Posterior cingulate gyrus (tissue), 11 donors: ENCODE measurements at regions not wholly inside any gene's neighbourhood (a gene's known extent, or its start where the extent isn't known, plus 50 kb on each side); places are given as distances from the start of the nearest gene placed in this dataset.

Source experiments
- DNase-seq, 10 donors: peaks; one replicate each; pipeline versions ENCODE4 v3.0.0 to v3.0.0-alpha.2; 2020 to 2021; ENCODE audit warnings: mixed read lengths in 3 of 10
- intact Hi-C: fragments of 100-400 bp; cut with DNase I; formaldehyde crosslinking; loops from one replicate; pipeline ENCODE4 v1.15.1; 2023

DNA sequence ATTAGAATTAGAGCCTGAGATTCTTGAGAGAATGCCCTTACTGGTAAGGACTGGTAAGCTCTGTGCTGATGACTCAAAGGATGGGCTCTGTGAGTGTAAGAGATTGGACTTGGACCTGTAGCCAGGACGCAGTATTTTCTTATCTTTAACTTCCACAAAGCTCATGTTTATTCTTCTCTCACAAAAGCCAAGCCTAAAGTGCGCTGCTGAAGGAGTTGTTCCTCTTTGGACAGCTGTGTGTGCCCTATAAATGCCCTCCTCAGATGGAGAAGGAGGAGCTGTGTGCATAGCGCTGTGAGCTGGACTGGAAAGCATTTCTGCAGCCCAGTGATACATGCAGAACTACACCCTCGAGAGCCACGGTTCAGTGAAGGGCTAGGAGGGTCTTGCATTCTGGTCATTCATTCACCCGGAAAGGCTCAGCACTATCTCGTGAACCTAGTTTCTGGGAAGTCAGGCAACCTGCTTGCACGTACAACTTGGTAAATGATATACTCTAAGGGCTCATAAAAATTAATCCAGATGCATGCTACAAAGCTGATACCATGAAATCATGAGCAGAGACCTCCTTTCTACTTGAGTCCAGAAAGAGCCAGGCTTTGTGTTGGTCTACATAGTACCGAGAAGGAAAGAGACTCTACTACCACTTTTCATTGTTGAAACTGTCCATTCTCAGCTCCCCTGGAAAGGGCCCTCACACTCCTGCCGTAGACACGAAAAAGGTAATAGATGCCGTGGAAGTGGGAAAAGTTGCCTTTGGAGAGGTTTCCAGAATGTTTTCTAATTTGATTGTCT is 103.0 kb upstream of the TBL1XR1 start:
- no peak for DNase-seq
- intact Hi-C loops: no loop called here

GRCh38 chr3:177300842-177301241 is 103.6 kb upstream of the TBL1XR1 start:
- intact Hi-C loops: no loop called here
- no peak for DNase-seq

GRCh38 chr3:177306252-177306651 is 109.0 kb upstream of the TBL1XR1 start:
- intact Hi-C loops: no loop called here
- no peak for DNase-seq

GRCh38 chr3:177307391-177307790 is 110.1 kb upstream of the TBL1XR1 start:
- intact Hi-C loops: no loop called here
- DNase-seq: no peak

DNA sequence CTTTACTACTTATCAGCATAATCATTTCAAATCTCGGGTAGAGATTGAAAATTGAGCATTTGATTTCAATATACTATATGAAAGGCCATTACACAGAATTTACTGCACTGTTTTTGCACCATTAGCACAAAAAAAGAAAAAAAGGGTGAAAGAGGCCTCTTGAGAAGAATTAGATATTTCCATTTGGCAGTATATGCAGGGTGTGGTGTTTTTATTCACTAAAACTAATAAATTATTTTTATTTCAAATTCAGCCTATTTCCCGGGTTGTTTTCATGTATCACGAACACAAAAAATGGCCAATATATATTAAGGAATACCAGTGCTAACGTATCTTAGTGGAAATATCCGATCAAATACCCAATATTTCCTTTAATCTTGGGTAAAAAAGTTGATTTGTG is 110.5 kb upstream of the TBL1XR1 start:
- intact Hi-C loops: no loop called here

GRCh38 chr3:177308286-177308685 is 111.0 kb upstream of the TBL1XR1 start:
- intact Hi-C loops: no loop called here
- no peak for DNase-seq

More for the DNA sequence above, 110.5 kb upstream of the TBL1XR1 start:
- DNase-seq: no peak

DNA sequence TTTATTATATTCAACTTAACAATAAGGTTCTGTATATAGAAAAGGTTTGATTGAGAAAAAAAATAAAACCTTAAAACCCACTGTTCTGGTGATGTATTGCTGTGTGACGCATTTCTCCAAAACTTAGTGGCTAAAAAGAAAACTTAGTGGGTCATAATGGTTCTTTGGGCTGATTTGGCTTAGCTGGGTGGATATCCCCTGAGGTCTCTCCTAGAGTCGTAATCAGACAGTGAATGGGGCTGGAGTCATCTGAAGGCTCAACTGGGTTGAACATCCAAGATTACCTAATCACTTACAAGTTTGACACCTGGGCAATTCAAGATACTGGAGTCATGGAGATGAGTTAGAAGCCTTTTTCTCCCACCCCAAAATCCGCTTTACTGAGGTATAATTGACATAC is 111.6 kb upstream of the TBL1XR1 start:
- intact Hi-C loops: no loop called here

GRCh38 chr3:177312491-177312890 is 115.2 kb upstream of the TBL1XR1 start:
- intact Hi-C loops: no loop called here
- DNase-seq: no peak

More for the DNA sequence above, 111.6 kb upstream of the TBL1XR1 start:
- DNase-seq: no peak

DNA sequence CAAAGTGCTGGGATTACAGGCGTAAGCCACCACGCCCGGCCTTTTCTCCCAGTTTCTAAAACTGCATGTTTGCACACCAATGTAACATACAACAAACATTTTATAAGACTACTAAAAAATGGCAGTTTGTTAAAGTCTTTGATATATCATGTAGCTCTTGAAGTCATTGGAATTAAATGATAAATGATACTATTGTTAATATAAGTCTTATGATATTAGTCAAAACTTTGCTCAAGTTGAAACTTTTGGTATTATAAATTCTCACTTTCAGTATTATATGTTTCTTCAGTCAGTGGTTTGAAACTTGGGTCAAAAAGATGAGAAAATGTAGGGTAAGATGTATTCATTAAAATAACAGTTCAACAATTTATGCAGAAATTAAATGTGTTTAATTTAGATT is 117.6 kb upstream of the TBL1XR1 start:
- DNase-seq: no peak
- intact Hi-C loops: no loop called here

DNA sequence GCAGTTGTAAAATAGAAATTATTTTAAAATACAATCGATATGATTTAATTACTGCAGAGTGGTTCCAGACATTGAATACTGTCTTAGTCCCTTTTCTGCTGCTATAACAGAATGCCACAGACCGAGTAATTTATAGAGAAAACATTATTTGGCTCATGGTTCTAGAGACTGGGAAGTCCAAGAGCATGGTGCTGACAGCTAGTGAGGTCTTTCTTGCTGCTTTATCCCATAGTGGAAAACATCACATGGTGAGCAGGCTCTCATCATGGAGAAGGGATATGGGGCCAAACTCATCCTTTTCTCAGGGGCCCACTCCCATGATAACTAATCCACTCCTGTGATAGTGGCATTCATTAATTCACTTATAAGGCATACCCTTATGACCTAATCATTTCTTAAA is 120.0 kb upstream of the TBL1XR1 start:
- DNase-seq: no peak
- intact Hi-C loops: no loop called here

DNA sequence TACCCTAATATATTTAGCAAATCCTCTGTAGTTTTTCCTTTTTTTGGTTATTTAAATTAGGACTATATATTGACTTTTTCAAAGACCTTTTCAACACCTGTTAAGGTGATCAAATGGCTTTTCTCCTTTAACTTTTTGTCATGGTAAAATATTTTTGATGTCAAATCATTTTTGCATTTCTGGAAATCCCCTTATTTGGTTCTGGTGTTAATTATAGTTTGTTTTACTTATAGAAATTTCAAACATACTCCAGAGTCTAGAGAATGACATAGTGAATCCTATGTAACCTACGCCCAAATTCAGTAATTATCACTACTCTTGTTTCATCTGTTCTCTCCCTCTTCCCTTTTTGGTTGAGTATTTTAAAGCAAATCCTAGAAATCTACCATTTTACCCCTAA is 121.3 kb upstream of the TBL1XR1 start:
- intact Hi-C loops: no loop called here
- DNase-seq: no peak

DNA sequence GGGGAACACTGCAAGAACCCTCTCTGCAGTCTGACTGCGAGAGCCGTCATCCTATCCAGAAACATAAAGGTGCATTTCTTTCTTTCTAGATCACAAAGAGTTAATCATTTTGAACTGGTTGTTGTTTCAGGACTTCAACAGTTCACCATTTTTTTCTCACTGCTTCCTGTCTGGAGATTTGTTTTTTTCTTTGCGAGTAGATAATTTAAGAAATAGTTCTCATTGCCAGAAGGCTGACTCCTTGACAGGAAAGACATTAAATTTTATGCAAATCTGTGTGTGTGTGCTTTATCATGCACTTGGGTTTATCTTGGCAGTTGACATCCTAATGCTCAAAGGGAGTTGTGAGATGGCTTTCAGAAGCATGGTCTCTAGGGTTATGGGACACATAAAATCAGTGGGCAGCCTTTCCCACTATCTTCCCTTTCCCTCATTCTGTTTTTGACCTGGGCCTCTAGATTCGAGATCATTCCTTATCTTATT is 123.5 kb upstream of the TBL1XR1 start:
- no peak for DNase-seq

GRCh38 chr3:177321819-177322218 is 124.5 kb upstream of the TBL1XR1 start:
- DNase-seq: no peak

More for the DNA sequence above, 123.5 kb upstream of the TBL1XR1 start:
- intact Hi-C loops: no loop called here

DNA sequence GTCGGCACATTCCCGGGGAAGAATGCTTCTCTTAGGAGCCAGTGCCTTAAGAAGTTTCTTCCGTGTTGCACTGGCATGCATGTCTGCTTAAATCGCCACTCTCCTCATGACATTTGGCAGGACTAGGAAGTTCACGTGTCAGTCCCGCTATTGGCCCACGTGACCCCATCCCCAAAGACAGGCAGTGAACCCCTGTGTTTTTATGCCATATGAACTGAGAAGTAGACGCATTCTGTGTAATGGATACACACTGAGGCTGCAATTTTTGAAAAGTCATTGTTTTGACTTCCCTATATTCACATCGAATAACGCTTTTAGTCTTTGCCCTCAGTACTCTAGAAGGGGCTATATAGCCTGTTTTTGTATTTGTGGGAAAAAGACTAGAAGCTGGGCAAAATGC is 125.6 kb upstream of the TBL1XR1 start:
- intact Hi-C loops: no loop called here
- DNase-seq: no peak

More at GRCh38 chr3:177321819-177322218, 124.5 kb upstream of the TBL1XR1 start:
- intact Hi-C loops: no loop called here

DNA sequence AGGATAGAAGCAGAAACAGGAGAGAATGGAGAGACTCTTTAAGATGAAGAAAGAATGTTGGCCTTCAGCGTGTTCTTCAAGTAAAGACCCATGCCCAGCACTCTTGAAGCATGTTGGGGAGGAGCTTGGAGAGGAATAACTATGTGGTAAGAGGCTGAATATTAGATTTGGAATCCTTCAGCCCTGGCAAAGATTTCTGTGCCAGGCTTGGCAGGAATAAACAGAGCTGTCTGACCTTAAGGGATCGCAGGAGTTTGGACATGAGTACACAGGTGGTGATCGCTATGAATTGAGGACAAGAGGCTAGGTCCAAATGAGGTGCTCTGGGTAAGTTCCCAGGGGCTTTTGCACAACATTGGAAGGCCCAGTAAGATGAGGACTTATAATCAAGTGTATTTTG is 132.6 kb upstream of the TBL1XR1 start:
- intact Hi-C loops: no loop called here
- DNase-seq: no peak

DNA sequence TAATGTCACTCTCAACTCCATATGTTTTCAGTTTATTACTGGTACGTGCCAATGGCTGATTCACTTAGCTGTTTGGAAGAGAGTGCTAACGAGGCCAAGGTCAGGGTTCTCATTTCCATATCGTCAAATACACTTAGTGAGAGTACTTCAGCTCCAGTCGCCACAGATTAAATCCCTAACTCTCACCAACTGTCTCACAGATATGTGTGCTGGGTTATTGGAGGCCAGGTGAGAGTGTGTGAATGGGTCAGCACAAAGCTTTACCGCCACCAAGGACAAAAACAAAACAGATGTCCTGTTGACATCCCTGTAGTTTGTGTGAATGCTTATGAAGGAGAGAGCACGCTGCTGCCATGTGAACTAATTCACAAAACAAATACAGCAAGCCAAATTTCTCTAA is 133.5 kb upstream of the TBL1XR1 start:
- intact Hi-C loops: no loop called here
- DNase-seq: no peak

DNA sequence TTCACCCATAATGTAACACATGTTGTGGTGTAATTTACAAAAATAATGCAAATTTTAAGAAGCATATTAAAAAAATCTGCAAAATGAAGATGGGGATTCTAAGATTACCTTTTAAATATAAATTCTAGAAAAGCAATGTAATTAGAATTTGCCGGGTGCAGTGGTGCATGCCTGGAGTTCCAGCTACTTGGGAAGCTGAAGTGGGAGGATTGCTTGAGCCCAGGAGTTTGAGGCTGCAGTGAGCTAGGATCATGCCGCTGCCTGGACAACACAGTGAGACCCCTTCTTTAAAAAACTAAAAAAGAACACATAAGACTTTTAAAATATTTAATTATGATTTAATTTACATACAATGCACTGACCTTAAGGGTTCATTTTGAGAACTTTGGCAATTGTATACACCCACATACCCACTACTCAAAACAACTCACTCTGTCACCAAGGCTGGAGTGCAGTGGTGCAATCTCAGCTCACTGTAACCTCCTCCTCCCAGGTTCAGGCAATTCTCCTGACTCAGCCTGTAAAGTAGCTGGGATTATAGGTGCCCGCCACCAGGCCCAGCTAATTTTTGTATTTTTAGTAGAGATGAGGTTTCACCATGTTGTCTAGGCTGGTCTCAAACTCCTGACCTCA is 134.0 kb upstream of the TBL1XR1 start:
- intact Hi-C loops: no loop called here
- DNase-seq: no peak

- intact Hi-C loops: no loop called here
- no peak for DNase-seq
Observed at GRCh38 chr3:177332955-177333354, 135.7 kb upstream of the TBL1XR1 start.

DNA sequence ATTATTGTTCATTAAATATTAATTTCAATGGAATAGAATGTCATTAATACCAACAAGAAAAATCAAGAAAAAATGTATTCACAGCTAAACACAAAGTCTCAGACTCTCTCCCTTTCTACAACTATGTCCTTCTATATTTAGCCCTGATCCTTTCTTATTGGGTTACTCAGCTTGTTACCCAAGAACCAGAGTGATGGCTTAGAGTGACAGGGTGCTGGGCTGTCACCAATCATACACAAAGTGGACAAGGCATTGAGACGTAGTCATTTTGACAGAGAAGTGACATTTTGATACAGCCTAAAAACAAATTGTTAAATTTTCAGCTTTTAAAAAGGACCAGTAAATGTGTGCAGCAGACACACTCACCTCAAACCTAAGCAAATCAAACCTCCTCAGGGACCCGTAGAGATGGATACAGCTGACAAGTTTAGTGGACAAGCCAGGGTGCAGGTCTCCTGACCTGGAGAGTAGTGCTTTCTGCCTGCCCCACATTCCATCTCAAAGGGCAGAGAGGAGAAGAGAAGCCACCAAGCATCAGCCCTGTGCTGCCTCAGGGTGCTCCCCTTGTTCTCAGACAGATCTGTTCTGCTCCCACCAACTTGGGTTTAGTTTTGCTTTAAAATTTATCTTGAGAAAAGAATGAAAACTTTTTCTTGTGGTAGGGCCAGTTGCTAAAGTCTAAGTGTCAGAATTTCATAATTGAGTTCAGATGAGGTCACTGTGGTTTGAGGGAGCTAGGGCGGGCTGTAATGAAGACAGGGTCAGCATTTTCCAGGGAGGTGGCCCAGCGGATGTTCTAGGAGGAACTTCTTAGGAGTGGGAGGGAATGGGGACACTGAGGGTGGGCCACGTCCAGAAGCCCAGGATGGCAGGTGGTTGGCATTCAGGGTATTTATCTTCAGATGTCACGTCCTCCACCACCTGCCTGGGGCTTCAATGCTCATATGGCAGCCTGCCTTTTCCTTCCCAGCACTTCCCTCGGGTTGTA is 136.5 kb upstream of the TBL1XR1 start:
- no peak for DNase-seq

DNA sequence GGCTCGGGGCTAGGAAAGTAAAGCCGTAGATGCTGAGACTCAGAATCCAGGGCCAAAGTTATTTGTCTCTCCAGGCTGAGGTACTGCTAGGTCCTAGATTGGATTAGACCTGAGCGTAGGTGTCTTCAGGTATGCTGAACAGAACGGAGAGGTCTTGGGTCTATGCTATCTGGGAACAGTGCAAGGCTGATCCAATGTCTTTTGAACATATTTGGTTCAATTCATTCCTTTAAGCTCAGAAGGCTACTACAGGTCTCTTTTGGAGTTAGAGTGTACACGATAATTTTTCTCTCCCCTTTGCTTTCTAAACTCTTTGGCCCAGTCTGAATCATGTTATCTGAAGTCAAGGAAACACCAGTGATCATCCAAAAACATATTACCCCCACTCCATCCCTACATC is 137.5 kb upstream of the TBL1XR1 start:
- intact Hi-C loops: no loop called here
- DNase-seq: no peak

More for the DNA sequence above, 136.5 kb upstream of the TBL1XR1 start:
- intact Hi-C loops: no loop called here

GRCh38 chr3:177335728-177336127 is 138.4 kb upstream of the TBL1XR1 start:
- DNase-seq: no peak
- intact Hi-C loops: no loop called here
